ENCODE measurements at regions not wholly inside any gene's neighbourhood (a gene's known extent, or its start where the extent isn't known, plus 50 kb on each side); places are given as distances from the start of the nearest gene placed in this dataset.

GRCh38 chr10:52915391-52915790 is 142.8 kb upstream of the MBL2 start:
- TF ChIP-seq, protein P1, sequence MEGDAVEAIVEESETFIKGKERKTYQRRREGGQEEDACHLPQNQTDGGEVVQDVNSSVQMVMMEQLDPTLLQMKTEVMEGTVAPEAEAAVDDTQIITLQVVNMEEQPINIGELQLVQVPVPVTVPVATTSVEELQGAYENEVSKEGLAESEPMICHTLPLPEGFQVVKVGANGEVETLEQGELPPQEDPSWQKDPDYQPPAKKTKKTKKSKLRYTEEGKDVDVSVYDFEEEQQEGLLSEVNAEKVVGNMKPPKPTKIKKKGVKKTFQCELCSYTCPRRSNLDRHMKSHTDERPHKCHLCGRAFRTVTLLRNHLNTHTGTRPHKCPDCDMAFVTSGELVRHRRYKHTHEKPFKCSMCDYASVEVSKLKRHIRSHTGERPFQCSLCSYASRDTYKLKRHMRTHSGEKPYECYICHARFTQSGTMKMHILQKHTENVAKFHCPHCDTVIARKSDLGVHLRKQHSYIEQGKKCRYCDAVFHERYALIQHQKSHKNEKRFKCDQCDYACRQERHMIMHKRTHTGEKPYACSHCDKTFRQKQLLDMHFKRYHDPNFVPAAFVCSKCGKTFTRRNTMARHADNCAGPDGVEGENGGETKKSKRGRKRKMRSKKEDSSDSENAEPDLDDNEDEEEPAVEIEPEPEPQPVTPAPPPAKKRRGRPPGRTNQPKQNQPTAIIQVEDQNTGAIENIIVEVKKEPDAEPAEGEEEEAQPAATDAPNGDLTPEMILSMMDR (conservative IDR thresholded peaks at IDR 0.05), result no peak
- no peak for TF ChIP-seq EZH2 (IDR thresholded peaks at IDR 0.05; ENCODE audit: low read depth)
